ENCODE measurements at regions not wholly inside any gene's neighbourhood (a gene's known extent, or its start where the extent isn't known, plus 50 kb on each side); places are given as distances from the start of the nearest gene placed in this dataset.

DNA sequence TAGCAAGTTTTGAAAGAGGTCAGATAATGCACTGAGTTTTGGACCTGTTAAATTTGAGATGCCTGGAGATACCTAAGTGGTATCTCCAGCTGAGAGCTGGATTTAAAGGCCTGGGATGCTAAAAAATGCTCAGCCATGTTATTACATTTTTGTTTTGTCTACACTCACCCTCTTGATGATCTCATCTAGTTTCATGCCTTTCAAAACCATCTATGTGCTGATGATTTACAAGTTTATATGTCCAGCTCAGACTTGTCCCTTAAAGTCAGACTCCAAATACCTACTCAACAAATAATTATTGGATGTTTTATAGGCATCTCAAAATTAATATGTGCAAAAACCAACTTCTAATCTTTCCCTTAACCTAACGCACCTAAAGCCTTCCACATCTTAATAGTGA is 103.6 kb upstream of the OR9G4 start:
- Histone ChIP-seq H3K9me3 (ENCODE audit: low read depth, low read length) (no peaks in the 10 kb centered on the region), H3K36me3 (ENCODE audit: insufficient read depth, low read length) (no peaks in the 10 kb centered on the region), H3K27ac (no peak overlapping the region), H3K9ac (ENCODE audit: insufficient read length) (no peak overlapping the region), H3K4me3 (no peak overlapping the region)
- TF ChIP-seq FOXP2 (optimal IDR thresholded peaks at IDR 0.05; ENCODE audit: control extremely low read depth, extremely low read length, insufficient read depth) (no peak), POLR2AphosphoS5 (IDR thresholded peaks at IDR 0.05; ENCODE audit: borderline replicate concordance, low read depth, low read length) (no peak), EZH2 (IDR thresholded peaks at IDR 0.05) (no peak)
- DNase-seq (ENCODE audit: low read depth, low spot score): no peak

DNA sequence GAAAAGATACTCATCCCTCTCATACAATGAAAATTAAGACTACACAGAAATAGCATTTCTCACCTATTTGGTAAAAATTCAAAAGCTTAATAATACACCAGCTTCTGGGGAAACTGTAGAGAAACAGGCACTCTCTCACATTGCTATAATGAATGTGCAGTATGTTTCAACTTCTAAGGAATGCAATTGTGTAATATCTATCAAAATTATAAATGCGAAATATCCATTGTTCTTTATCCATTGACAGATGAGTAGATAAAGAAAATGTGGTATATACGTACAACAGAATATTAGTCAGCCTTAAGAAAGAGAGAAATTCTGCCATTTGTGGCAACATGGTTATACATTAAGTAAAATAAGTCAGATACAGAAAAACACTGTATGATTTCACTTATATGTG is 101.4 kb upstream of the OR9G4 start:
- TF ChIP-seq FOXP2 (optimal IDR thresholded peaks at IDR 0.05; ENCODE audit: control extremely low read depth, extremely low read length, insufficient read depth): no peak
- Histone ChIP-seq H3K9ac (ENCODE audit: insufficient read length) (no peak overlapping the region), H3K4me3 (no peak overlapping the region), H3K36me3 (ENCODE audit: insufficient read depth, low read length) (no peaks in the 10 kb centered on the region), H3K9me3 (ENCODE audit: low read depth, low read length) (no peaks in the 10 kb centered on the region), H3K27ac (no peak overlapping the region)
- no peak for DNase-seq (ENCODE audit: low read depth, low spot score)

DNA sequence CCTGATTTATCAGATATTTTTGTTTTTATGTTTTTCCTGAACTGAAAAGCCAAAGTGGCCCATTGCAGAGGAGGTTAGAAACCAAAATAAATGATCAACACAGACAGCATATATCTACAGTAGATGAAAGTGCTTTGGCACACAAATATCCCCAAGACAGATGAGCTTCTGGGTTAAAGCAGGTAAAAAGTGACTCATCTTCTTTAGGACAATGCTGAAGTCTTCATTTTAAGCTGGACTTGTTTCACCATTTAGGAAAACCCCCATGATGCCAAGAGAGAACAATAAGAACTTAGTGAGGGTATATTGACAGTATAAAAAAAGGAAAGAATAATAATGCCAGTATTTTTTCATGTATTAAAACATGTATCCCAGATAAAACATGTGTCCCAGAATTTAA is 100.8 kb upstream of the OR9G4 start:
- DNase-seq (ENCODE audit: low read depth, low spot score): no peak
- no peak overlapping the region for H3K27ac ChIP-seq
- no peak overlapping the region for H3K4me3 ChIP-seq
- no peak overlapping the region for H3K9ac ChIP-seq (ENCODE audit: insufficient read length)
- H3K36me3 ChIP-seq (ENCODE audit: insufficient read depth, low read length): no peaks in the 10 kb centered on the region
- H3K9me3 ChIP-seq (ENCODE audit: low read depth, low read length): no peaks in the 10 kb centered on the region
- TF ChIP-seq EZH2 (IDR thresholded peaks at IDR 0.05) (no peak), POLR2AphosphoS5 (IDR thresholded peaks at IDR 0.05; ENCODE audit: borderline replicate concordance, low read depth, low read length) (no peak), FOXP2 (optimal IDR thresholded peaks at IDR 0.05; ENCODE audit: control extremely low read depth, extremely low read length, insufficient read depth) (no peak)

DNA sequence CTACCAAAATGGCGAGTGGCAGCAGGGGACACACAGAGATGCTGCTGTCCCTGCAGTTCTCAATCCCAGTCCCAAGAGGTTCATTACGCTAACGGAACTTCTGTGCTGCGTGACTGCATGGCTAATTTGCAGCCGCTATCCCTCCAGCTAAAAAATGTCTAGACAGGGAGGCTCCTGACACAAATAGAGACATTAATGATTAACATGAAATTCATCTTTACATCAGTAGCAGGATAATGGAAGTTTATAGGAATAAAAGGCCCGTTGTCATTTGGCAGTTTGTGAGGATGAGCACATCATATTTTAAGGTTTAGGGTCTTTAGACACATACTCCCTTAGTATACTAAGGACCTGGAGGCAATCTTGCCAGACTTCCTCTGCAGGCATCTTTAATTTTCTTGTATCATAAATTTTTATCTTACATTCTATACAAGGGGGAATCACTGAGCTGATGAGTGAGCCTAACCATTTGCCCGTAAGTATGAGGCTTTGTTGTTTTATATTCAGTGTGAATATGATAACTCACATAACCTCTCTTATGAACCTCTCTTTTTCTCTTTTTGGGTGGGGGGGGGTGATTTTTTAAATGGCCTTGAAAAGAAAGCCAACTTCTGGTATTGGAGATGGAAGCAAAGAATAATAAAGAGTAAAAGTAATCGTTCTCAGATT is 99.8 kb upstream of the OR9G4 start:
- DNase-seq (ENCODE audit: low read depth, low spot score): no peak
- H3K27ac ChIP-seq: no peak overlapping the region
- H3K4me3 ChIP-seq: no peak overlapping the region
- no peak for TF ChIP-seq FOXP2 (optimal IDR thresholded peaks at IDR 0.05; ENCODE audit: control extremely low read depth, extremely low read length, insufficient read depth)
- TF ChIP-seq POLR2AphosphoS5 (IDR thresholded peaks at IDR 0.05; ENCODE audit: borderline replicate concordance, low read depth, low read length): no peak
- TF ChIP-seq EZH2 (IDR thresholded peaks at IDR 0.05): no peak
- H3K9me3 ChIP-seq (ENCODE audit: low read depth, low read length): no peaks in the 10 kb centered on the region
- H3K36me3 ChIP-seq (ENCODE audit: insufficient read depth, low read length): no peaks in the 10 kb centered on the region
- no peak overlapping the region for H3K9ac ChIP-seq (ENCODE audit: insufficient read length)

DNA sequence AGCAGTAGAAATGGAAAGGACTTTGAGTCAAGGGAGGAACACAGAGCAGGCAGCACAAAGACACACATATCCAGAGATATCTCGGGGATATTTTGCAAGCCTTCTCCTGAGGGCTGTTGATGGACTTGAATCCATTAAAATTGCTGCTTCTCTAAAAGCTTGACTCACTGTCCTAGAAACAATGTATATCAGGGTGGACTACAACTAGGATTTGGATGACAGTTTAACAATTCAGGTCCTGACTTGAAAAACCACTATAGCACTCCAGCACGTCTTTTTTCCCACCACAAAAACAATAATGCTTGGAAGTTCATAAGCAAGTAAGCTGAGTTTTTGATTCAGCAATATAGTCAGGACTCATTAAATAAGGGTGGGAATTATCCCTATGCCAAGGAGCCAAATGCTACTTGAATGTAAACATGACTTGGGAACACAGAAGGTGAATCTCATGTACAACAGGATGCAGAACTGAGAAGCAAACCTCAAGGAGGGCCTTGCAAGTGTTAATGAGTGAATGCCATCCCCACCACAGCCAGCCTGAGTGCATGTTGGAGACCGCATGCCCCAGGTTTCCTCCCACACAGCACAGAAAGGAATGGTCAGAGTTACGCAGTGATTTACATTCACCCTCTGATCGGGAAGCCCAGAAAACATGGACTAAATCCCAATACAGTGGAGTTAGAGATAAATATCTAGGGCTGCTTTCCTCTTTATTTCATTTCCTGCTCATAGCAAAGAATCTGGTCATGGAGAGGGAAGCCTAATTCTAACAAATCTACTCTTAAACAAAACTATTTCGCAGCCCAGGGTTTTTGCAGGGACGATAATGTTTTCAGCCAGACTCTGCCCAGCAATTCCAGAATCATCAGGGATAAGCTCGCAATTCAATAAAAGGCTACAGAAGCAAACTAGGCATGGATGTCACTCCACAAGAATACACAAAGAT is 98.4 kb upstream of the OR9G4 start:
- Histone ChIP-seq H3K4me3 (no peak overlapping the region), H3K9me3 (ENCODE audit: low read depth, low read length) (no peaks in the 10 kb centered on the region), H3K9ac (ENCODE audit: insufficient read length) (no peak overlapping the region), H3K27ac (no peak overlapping the region), H3K36me3 (ENCODE audit: insufficient read depth, low read length) (no peaks in the 10 kb centered on the region)
- no peak for DNase-seq (ENCODE audit: low read depth, low spot score)
- TF ChIP-seq POLR2AphosphoS5 (IDR thresholded peaks at IDR 0.05; ENCODE audit: borderline replicate concordance, low read depth, low read length) (no peak), FOXP2 (optimal IDR thresholded peaks at IDR 0.05; ENCODE audit: control extremely low read depth, extremely low read length, insufficient read depth) (no peak), EZH2 (IDR thresholded peaks at IDR 0.05) (no peak)

DNA sequence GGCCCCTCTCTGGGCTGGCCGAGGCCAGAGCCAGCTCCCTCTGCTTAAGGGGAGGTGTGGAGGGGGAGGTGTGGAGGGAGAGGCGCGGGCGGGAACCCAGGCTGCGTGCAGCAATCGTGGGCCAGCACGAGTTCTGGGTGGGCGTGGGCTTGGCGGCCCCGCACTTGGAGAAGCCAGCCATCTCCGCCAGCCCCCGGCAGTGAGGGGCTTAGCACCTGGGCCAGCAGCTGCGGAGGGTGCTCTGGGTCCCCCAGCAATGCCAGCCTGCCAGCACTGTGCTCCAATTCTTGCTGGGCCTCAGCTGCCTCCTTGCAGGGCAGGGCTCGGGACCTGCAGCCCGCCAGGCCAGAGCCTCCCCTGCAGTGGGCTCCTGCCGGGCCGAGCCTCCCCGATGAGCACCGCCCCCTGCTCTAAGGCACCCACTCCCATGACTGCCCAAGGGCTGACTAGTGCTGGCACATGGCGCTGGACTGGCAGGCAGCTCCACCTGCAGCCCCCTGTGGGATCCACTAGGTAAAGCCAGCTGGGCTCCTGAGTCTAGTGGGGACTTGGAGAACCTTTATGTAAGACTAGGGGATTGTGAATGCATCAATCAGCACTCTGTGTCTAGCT is 96.7 kb upstream of the OR9G4 start:
- no peak for DNase-seq (ENCODE audit: low read depth, low spot score)
- H3K9me3 ChIP-seq (ENCODE audit: low read depth, low read length): no peaks in the 10 kb centered on the region
- H3K36me3 ChIP-seq (ENCODE audit: insufficient read depth, low read length): no peaks in the 10 kb centered on the region
- TF ChIP-seq EZH2 (IDR thresholded peaks at IDR 0.05) (no peak), POLR2AphosphoS5 (IDR thresholded peaks at IDR 0.05; ENCODE audit: borderline replicate concordance, low read depth, low read length) (no peak), FOXP2 (optimal IDR thresholded peaks at IDR 0.05; ENCODE audit: control extremely low read depth, extremely low read length, insufficient read depth) (no peak)
- no peak overlapping the region for H3K27ac ChIP-seq
- H3K4me3 ChIP-seq: no peak overlapping the region
- no peak overlapping the region for H3K9ac ChIP-seq (ENCODE audit: insufficient read length)

DNA sequence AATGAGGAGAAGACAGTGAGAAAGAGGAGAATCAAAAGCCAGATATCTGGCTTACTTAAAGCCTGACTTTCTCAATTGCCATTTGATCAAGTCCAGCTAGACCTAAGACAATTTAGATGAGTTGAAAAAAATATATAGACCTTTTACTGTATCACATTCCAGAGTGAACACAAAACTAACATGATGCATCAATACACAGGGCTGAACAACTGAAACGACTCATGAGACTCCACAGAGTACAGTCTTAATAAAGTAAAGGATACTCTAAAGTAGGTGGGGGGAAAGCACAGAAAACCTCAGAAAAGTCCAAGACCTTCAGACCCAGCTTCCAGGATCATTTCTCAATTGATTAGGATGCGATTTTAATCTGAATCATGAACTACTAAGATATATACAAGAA is 95.3 kb upstream of the OR9G4 start:
- H3K4me3 ChIP-seq: no peak overlapping the region
- H3K9me3 ChIP-seq (ENCODE audit: low read depth, low read length): no peaks in the 10 kb centered on the region
- no peak for TF ChIP-seq FOXP2 (optimal IDR thresholded peaks at IDR 0.05; ENCODE audit: control extremely low read depth, extremely low read length, insufficient read depth)
- no peak for TF ChIP-seq EZH2 (IDR thresholded peaks at IDR 0.05)
- no peak for TF ChIP-seq POLR2AphosphoS5 (IDR thresholded peaks at IDR 0.05; ENCODE audit: borderline replicate concordance, low read depth, low read length)
- DNase-seq (ENCODE audit: low read depth, low spot score): no peak
- H3K36me3 ChIP-seq (ENCODE audit: insufficient read depth, low read length): no peaks in the 10 kb centered on the region
- H3K27ac ChIP-seq: no peak overlapping the region
- H3K9ac ChIP-seq (ENCODE audit: insufficient read length): no peak overlapping the region

Data from SK-N-MC (cell line).